ENCODE measurements at regions not wholly inside any gene's neighbourhood (a gene's known extent, or its start where the extent isn't known, plus 50 kb on each side); places are given as distances from the start of the nearest gene placed in this dataset.
A peak's percentile ranks its signal among the peaks of the same experiment; 100 is the strongest.

GRCh38 chr10:69715156-69715898, 85.3 kb downstream of the FAM241B start:
- no peak overlapping the region for H3K4me3 ChIP-seq (ENCODE audit: low read depth, low read length)
- peak; percentile 50 for DNase-seq (ENCODE audit: low read depth)

- DNase-seq (ENCODE audit: low read depth): no peak
Observed at GRCh38 chr10:69715899-69716606, 85.7 kb upstream of the COL13A1 start.

DNA sequence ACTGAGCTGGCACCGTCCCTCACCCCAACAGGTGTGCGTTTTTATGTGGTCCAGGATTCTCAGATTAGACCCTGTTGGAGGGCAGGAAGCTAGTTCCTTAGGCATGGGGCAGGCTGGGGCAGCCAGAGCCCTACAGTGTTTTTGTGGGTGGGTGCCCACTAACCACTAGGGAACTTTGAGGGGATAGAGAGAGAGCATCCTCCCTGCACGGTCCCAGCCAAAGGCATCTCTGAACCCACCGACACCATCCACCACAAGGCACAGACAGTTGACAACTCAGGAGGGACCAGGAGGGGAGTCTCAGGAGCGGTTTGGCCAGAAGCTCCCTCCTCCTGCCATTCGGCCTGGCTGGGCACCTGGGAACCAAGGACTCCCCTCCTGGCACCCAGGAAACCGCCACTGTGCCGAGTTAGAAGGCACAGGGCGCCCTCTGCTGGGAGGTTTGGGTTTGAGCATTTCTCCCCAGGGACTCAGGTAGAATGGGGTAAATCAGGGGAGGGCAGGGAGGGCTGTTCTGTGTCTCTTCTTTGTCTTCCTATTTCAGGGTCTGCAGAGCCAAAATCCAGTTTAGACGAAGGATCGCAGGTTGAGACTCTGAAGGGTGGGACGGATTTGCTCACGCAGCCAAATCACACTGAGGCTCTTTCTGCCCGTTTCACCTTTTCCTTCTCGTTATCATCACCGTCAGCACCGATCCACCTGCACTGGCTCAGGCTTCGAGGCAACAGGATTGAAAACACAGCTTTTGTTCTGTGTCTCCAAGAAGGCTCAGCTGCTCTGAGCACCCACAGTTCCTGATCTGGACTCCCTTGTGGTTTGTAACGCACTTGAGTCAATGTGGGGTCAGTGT, 84.8 kb upstream of the COL13A1 start:
- no peak for DNase-seq (ENCODE audit: low read depth)

More at GRCh38 chr10:69715899-69716606, 85.7 kb upstream of the COL13A1 start:
- no peak overlapping the region for H3K4me3 ChIP-seq (ENCODE audit: low read depth, low read length)

DNA sequence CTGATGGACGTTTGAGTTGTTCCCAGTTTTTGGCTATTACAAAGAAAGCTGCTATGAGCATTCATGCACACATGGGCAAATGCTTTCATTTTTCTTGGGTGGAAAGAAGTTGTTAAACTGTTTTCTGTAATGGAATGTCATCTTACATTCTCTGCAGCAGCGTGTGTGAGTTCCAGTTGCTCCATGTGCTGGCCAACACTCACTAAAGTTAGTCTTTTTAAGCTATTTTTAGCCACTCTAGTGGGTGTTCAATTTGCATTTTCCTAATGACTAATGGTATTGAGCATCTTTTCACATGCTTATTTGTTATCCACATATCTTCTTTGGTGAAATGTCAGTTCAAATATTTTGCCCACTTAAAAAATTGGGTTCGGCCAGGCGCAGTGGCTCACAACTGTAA, 82.8 kb upstream of the COL13A1 start:
- DNase-seq (ENCODE audit: low read depth): no peak

More for the DNA sequence above, 84.8 kb upstream of the COL13A1 start:
- H3K4me3 ChIP-seq (ENCODE audit: low read depth, low read length): no peak overlapping the region

DNA sequence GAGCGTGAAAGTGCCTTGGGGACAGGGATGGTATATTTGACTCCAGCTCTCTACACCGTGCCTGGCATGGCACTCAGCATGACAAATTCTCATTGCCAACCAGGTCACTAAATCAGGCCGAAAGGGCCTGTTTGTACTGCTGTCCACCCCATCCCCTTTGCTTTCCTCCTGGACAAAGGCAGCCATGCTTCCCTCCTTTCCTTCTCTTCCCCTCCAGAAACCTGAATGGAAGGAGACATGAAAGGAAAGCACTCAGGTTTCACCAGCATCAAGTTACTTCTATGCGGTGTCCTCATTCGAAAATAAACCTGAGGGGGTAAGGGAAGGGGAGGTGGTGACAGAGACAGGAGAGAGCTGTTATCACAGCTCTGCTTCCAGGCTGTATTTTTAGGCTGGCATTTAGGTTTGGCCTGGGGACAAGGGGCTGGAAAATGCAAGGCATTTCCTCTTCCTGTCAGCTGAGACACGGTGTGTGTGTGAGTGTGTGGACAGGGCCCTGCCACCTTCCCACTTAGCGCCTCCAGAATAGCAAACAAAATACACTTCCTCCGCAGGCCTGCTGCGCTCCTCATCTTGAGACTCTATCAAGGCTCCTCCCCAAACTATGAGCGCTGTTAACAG, 79.9 kb upstream of the COL13A1 start:
- no peak for DNase-seq (ENCODE audit: low read depth)
- no peak overlapping the region for H3K4me3 ChIP-seq (ENCODE audit: low read depth, low read length)

More for the DNA sequence above, 82.8 kb upstream of the COL13A1 start:
- H3K4me3 ChIP-seq (ENCODE audit: low read depth, low read length): no peak overlapping the region

DNA sequence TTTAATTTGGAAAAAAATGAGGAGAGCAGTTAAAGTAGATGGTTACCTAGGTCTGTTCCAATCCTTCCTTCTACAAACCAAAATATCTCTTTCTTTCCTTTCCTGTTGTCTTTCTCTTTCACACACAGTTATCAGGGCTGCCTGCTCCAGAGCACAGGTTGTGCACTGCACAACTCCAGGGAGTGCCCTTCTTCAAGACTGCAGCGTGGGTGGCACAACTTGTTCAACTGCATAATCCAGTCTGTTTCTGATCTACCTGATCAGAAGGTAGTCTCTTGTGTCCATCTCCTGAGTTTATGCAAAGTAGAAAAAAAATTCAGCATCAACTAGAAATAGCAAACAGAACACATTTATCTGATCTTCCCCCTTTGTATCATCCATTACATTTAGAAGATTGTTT, 78.1 kb upstream of the COL13A1 start:
- no peak for DNase-seq (ENCODE audit: low read depth)
- H3K4me3 ChIP-seq (ENCODE audit: low read depth, low read length): no peak overlapping the region

DNA sequence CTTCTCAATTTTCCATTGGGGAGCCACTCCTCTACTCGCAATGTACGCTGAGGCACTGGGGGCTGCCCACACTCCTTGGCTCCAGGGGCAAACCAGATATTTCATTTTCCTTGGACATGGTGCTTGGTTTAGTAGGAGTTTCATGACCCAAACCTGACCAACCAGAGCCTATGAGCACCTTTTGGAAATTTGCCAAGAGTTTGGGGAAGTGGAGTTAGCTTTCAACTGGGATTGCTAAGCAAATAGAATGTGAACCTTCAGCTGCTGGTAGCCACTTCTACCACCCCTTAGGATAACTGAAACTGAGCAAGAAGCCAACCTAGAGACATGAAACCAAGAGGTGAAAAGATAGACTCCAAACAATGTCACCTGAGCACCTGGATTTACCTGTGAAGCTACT, 74.9 kb upstream of the COL13A1 start:
- no peak for DNase-seq (ENCODE audit: low read depth)
- no peak overlapping the region for H3K4me3 ChIP-seq (ENCODE audit: low read depth, low read length)

DNA sequence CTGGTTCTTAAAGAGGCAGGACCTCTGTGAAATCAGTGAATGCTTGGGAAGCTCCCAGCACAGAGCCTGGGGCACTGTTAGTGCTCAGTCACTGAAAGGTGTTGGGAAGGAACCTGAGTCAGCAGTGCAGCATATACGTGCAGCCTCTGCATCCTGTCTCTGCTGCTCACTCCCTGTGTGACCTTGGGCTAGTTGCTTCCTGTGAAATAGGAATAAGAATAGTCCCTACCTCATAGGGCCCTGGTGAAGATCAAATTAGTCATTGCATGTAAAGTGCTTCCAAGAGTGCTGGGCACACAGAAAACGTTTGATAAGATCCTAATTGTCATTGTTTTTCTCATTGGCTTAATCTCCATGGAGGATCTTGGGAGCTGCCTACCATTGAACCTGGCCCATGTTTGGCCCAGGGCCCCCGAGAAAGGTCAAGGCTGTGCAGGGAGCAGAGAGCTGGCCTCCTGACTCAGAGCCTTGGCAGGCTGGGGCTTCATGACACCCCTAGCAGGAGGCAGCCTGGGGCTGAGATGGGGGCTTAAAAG, 73.3 kb upstream of the COL13A1 start:
- H3K4me3 ChIP-seq (ENCODE audit: low read depth, low read length): no peak overlapping the region
- DNase-seq (ENCODE audit: low read depth): no peak

DNA sequence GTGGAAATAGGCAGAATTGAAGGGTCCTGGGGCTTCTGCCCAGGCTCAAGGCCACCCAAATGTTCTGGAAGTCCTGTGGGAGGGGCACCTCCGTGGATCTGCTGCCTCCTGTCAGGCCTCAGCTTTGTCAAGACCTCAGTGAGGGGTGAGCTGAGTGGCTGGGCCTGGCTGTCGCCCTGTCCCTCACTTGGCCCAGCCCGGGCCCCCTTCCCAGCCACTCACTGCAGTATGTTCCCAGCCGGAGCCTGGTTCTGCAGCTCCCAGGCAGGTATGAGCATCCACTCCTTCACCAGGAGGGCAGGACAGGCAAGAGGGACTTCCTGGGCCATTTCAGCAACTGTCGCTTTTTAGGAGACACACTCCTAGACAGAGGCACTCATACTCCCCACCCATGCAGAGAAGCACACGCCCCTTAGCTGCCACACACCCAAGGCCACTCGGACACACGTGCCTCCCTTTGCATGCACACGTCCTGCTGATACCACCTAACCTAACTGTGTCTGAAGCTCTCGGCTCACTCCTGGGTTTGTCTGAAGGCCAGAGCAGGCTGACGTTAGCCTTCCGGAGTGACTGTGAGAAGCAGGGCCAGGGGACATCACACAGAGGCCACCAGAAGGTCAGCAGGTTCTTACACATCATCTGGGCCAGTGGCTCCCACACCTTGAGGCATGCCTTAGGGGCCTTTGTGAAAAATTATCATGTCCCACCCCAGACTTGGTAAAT, 72.2 kb upstream of the COL13A1 start:
- DNase-seq (ENCODE audit: low read depth): no peak
- no peak overlapping the region for H3K4me3 ChIP-seq (ENCODE audit: low read depth, low read length)

DNA sequence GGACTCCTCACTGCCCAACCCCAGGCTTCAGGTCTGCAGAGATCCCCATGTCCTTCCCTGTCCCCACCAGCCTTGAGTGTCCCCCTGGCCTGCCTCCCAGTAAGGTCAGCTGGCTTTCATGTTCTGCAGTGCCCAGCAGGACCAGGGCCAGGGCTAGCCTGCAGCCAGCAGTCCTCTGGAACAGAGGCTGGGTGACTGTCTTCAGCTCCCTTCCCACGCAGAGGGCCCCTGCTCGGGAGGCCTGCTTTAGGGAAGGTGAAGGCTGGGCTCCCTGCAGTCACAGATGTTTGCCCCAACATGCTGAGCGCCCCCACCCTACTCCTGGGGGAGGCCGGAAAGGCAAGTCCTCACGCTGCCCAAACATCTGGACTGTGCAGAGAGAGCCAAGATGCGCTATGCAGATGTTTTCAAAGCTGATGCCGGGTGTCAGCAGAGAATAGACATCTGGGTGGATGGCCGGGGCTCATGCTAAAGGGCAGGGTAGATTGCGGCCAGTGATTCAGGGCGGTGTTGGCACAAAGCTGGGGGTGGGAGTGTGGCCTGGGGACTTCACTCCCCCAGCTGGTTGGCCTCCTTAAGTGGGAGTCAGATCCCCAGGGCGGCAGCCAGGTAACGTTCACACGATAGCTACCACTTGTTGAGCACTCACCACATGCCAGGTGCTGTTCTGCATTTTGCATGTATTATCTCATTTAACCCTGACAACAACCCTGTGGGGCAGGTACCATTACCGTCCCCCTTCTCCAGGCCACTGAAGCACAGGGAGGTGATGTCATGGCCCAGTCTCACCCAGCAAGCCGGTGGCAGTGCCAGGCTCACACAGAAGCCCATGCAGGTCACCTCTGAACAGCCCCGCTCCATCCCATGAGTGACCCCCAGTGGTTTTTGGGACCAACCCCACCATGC, 71.2 kb upstream of the COL13A1 start:
- no peak overlapping the region for H3K4me3 ChIP-seq (ENCODE audit: low read depth, low read length)
- DNase-seq (ENCODE audit: low read depth): no peak

GRCh38 chr10:69731184-69731583, 70.5 kb upstream of the COL13A1 start:
- DNase-seq (ENCODE audit: low read depth): no peak
- H3K4me3 ChIP-seq (ENCODE audit: low read depth, low read length): no peak overlapping the region

- no peak overlapping the region for H3K4me3 ChIP-seq (ENCODE audit: low read depth, low read length)
- DNase-seq (ENCODE audit: low read depth): no peak
Observed at GRCh38 chr10:69731698-69732097, 70.0 kb upstream of the COL13A1 start.

- DNase-seq (ENCODE audit: low read depth): no peak
- H3K4me3 ChIP-seq (ENCODE audit: low read depth, low read length): no peak overlapping the region
Observed at GRCh38 chr10:69732147-69732825, 69.4 kb upstream of the COL13A1 start.

DNA sequence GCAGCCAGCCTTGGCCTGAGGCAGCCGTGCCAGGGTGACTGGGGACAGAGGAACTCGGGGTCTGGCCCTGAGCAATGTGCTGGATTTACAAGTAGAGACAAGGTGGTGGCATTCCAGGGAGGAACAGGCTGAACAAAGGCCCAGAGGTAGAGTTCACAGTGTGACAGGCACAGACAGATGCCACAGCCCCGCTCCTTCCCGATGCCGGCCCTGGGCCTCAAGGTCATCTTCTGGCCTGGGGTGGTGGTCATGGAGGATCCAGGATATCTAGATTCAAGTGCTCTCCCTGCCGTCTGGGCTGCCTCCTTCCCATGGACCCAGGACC, 68.9 kb upstream of the COL13A1 start:
- H3K4me3 ChIP-seq (ENCODE audit: low read depth, low read length): no peak overlapping the region
- no peak for DNase-seq (ENCODE audit: low read depth)

DNA sequence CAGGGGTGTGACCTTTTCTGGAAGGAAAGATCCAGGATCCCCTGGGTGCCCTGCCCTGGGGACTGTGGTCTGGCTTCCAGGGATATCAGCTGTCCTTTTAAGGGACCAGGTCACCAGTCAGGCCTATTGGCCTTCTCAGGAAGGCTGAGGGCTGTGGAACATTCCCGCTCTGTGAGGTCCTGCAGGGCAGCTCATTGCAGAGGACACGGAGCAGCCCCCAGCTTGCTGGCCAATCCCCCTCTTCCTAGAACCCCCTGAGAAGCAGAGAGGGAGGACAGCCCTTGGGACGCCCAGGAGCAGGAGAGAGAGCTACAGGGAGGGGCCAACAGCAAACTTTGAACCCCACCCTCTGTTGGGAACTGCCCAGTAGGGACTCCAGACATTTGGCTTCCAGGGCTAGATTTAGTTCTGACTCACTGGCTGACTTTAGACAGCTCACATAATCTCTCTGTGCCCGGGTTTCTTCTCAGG, 67.9 kb upstream of the COL13A1 start:
- DNase-seq (ENCODE audit: low read depth): no peak
- no peak overlapping the region for H3K4me3 ChIP-seq (ENCODE audit: low read depth, low read length)

GRCh38 chr10:69734416-69734796, 67.3 kb upstream of the COL13A1 start:
- no peak overlapping the region for H3K4me3 ChIP-seq (ENCODE audit: low read depth, low read length)
- DNase-seq (ENCODE audit: low read depth): no peak

DNA sequence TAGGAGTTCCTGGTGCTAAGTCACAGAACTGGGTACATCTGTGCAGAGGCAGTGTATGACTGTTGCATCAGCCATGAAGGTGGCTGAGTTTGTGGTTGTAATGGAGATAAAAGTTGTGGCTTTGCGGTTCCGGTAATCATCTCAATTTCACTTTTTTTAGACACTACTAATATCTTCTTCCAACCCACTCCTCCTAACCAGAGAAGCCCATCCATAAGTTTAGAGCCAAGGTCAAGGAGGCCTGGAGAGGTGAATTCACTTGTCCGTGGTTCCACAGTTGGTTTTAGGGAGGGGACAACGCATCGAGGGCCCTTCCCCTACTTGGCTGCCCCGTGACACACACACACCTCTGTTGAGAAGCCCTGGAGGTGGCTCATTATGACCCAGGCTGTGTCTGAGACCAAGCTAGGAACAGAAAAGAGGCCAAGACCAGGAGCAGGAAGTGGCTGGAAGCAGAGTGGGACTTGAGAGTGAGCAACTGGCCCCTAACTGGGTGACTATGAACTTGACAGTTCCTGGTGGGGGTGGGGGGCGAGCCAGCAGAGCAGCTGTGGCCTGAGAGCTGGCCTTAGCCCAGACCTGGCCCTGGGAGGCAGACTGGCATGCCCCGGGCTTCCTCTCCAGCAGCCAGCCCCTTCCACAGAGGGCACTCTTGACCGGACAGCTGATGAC, 66.8 kb upstream of the COL13A1 start:
- DNase-seq (ENCODE audit: low read depth): no peak
- no peak overlapping the region for H3K4me3 ChIP-seq (ENCODE audit: low read depth, low read length)
